ENCODE measurements at regions not wholly inside any gene's neighbourhood (a gene's known extent, or its start where the extent isn't known, plus 50 kb on each side); places are given as distances from the start of the nearest gene placed in this dataset.

GRCh38 chr11:115965767-115966504, 461.7 kb upstream of the CADM1 start:
- Histone ChIP-seq H3K4me3 (ENCODE audit: low read length) (no peak overlapping the region), H3F3A (ENCODE audit: insufficient read depth, low read length, poor library complexity, severe bottlenecking) (no peaks in the 10 kb centered on the region), H3K27ac (ENCODE audit: low read length) (peak overlapping the region; percentile 43), H3K36me3 (ENCODE audit: insufficient read depth, low read length) (no peaks in the 10 kb centered on the region), H3K4me2 (ENCODE audit: low read length) (no peak overlapping the region), H3K9me3 (ENCODE audit: low read length) (no peaks in the 10 kb centered on the region), H2AFZ (ENCODE audit: low read depth, low read length) (no peak overlapping the region), H3K27me3 (ENCODE audit: insufficient read depth, low read depth, low read length) (no peaks in the 10 kb centered on the region), H4K20me1 (ENCODE audit: insufficient read depth) (no peaks in the 10 kb centered on the region), H3K9ac (ENCODE audit: low read length) (no peak overlapping the region), H3K79me2 (replicated peaks; ENCODE audit: insufficient read depth, low read length) (no peaks in the 10 kb centered on the region), H3K9me2 (ENCODE audit: insufficient read depth, low read length) (no peaks in the 10 kb centered on the region)
- peak; percentile 16 for TF ChIP-seq REST (IDR thresholded peaks at IDR 0.05; ENCODE audit: borderline replicate concordance)
- peak; percentile 38 for TF ChIP-seq POLR2AphosphoS5 (IDR thresholded peaks at IDR 0.05)
- no peak for TF ChIP-seq RAD21 (conservative IDR thresholded peaks at IDR 0.05)
- peak; percentile 34 for TF ChIP-seq EP300 (conservative IDR thresholded peaks at IDR 0.05; ENCODE audit: poor library complexity, severe bottlenecking)
- TF ChIP-seq CTCF (IDR thresholded peaks at IDR 0.05; ENCODE audit: poor library complexity, severe bottlenecking): no peak

- H3K79me2 ChIP-seq (replicated peaks; ENCODE audit: insufficient read depth, low read length): no peaks in the 10 kb centered on the region
- no peaks in the 10 kb centered on the region for H3K36me3 ChIP-seq (ENCODE audit: insufficient read depth, low read length)
- no peak overlapping the region for H3K4me2 ChIP-seq (ENCODE audit: low read length)
- H3F3A ChIP-seq (ENCODE audit: insufficient read depth, low read length, poor library complexity, severe bottlenecking): no peaks in the 10 kb centered on the region
- H3K27ac ChIP-seq (ENCODE audit: low read length): no peak overlapping the region
- no peaks in the 10 kb centered on the region for H3K9me3 ChIP-seq (ENCODE audit: low read length)
- TF ChIP-seq CTCF (IDR thresholded peaks at IDR 0.05; ENCODE audit: poor library complexity, severe bottlenecking) (no peak), EP300 (conservative IDR thresholded peaks at IDR 0.05; ENCODE audit: poor library complexity, severe bottlenecking) (no peak), MXI1 (conservative IDR thresholded peaks at IDR 0.05; ENCODE audit: poor library complexity, severe bottlenecking) (no peak), POLR2AphosphoS5 (IDR thresholded peaks at IDR 0.05) (no peak), REST (IDR thresholded peaks at IDR 0.05; ENCODE audit: borderline replicate concordance) (no peak), SMC3 (conservative IDR thresholded peaks at IDR 0.05; ENCODE audit: poor library complexity) (no peak), EZH2 (IDR thresholded peaks at IDR 0.05; ENCODE audit: borderline replicate concordance, insufficient read depth, low read length, poor library complexity, severe bottlenecking) (no peak), RAD21 (conservative IDR thresholded peaks at IDR 0.05) (no peak), TAF1 (IDR thresholded peaks at IDR 0.05; ENCODE audit: low read depth) (no peak)
- no peak overlapping the region for H2AFZ ChIP-seq (ENCODE audit: low read depth, low read length)
- no peak overlapping the region for H3K4me3 ChIP-seq (ENCODE audit: low read length)
- H3K9me2 ChIP-seq (ENCODE audit: insufficient read depth, low read length): no peaks in the 10 kb centered on the region
- H4K20me1 ChIP-seq (ENCODE audit: insufficient read depth): no peaks in the 10 kb centered on the region
- H3K9ac ChIP-seq (ENCODE audit: low read length): no peak overlapping the region
- H3K27me3 ChIP-seq (ENCODE audit: insufficient read depth, low read depth, low read length): no peaks in the 10 kb centered on the region
Measured at GRCh38 chr11:115964091-115964490, 459.9 kb upstream of the CADM1 start.

All from neural cell (in vitro differentiated cells).